T-helper 2 cell treated with Interferon-gamma antibody and Interleukin-4, amounts not matched to agents 100 ng/mL and 5 ng/mL, for 36 hours (primary cell): ENCODE measurements at regions not wholly inside any gene's neighbourhood (a gene's known extent, or its start where the extent isn't known, plus 50 kb on each side); places are given as distances from the start of the nearest gene placed in this dataset.
"Not testable (repeated sequence)": the region's sequence is repeated elsewhere in the genome, so short reads cannot be mapped to it uniquely, and the experiment has no call there.

ENCODE experiments used
- intact Hi-C: fragments of 100-400 bp; cut with micrococcal nuclease; formaldehyde crosslinking; loops from one replicate; pipeline ENCODE4 v1.15.1; 2023

DNA sequence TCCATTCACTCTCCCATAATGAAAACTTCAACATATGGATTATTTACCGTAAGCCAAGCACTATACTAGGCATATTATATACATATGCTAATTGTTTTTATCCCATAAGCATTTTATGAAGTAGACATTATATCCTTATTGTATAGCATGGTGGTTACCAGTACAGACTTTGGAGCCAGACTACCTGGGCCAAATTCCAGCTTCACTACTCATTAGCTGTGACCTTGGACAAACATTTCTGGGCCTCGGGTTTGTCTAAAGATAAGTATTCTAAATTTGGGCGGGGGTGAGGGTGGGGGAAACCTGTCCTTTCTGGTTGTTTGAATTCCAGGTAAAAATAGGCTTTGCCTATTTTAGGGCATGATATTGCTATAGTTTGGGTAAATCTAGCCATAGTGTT, 66.5 kb upstream of the P2RY1 start:
- intact Hi-C loops, result no loop called here

DNA sequence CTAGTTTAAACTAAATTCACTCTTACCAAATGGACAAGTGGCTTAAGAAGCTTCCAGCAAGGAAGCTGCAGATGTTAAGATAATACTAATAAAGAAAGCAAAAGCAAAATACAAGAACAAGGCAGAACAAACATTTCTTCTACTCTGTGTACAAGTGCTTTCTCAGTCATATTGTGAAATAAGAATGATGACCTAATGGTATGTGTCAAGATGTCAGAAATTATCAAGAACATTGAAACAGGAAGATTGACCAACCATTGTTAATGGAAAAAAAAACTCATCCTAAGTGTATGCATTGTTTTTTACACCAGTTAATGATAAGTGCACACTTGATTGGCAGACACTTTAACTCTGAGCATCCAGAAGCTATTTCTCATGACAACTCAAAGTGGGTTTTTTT, 65.4 kb upstream of the P2RY1 start:
- intact Hi-C loops, result no loop called here

DNA sequence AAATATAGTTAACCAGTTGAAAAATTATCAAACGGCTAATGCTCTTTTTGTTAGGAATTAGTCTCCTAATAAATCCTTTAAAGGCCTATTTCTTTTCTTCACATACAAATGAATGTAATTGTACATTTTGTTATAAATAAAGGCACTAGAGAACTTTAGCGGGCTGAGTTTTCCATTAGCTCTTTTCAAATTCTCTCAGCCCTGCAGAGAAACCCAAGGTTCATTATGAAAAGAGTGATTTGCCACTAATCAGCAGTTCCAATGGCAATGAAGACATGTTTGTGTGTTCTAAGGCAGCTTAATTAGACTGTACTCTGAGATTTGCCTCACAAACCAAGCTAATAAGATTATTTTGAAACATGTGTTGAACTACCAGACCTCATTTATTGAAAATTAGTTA, 64.6 kb upstream of the P2RY1 start:
- intact Hi-C loops, result no loop called here

DNA sequence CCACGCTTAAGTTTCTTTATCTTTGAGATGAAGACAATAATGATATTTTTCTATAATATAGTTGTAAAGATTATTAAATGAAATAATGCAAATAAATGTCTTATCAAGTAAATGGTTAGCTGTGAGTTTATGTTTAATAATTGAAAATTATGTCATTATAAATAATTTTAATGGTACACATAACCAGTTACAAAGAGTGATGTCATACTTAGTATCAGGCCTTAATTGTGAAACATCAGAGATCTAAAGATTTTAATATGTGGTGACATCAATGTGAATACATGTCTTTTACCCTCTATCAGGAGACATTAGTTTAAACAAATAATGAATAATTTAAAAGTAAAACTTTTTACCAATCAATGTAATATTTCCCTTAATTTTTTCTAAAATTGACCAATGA, 63.8 kb upstream of the P2RY1 start:
- intact Hi-C loops, result no loop called here

DNA sequence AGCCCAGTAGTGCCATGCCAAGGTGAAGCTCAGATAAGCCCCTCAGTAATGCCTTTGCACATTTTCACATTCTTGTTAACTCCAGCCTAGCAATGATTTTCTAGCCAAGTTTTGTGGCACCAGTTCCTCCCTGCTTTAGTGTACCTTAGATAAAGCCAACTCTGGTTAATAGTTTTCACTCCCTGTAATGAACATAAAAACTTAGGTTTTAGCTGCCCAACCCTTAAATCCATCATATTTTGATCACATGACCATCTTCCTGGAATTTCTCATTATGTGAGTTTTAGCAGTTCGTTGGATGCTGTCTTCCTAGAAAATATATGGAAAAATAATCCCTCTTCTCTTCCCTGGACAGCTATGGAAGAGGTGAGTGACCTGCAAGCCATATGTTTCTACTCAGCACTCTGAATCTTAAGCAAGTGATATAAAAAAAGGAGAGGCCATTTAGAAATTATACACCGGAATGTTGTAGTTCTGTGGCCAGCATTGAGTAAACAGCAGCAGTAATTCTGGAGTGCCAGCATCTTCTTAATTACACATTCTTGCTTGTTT, 62.2 kb upstream of the P2RY1 start:
- intact Hi-C loops, result no loop called here

DNA sequence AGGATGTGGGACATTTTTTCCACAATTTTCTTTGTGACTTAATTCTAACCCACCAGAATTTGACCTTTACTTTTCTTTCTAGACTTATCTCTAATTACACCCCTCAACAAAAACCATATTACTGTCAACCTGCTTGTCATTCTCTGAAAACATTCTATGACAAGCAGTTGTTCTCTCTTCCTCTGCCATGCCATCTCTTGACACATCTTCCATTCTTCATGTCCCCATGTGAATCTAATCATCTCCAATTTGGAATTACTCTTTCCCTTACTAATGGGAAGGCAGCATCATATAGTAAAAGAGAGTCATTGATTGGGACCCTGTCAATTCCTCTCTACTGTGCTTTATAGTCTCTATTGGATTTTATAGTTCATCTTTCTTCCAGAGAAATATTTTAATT, 61.3 kb upstream of the P2RY1 start:
- intact Hi-C loops, result no loop called here

DNA sequence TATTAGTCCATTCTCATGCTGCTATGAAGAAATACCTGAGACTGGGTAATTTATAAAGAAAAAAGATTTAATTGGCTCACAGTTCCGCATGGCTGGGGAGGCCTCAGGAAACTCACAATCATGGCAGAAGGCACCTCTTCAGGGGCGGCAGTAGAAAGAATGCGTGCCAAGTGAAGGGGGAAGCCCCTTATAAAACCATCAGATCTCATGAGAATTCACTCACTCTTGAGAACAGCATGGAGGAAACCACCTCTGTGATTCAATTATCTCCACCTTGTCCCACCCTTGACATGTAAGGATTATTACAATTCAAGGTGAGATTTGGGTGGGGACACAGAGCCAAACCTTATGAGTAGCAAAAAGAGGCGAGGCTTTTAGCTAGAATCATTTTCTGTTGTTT, 60.7 kb upstream of the P2RY1 start:
- intact Hi-C loops, result not testable (repeated sequence)

DNA sequence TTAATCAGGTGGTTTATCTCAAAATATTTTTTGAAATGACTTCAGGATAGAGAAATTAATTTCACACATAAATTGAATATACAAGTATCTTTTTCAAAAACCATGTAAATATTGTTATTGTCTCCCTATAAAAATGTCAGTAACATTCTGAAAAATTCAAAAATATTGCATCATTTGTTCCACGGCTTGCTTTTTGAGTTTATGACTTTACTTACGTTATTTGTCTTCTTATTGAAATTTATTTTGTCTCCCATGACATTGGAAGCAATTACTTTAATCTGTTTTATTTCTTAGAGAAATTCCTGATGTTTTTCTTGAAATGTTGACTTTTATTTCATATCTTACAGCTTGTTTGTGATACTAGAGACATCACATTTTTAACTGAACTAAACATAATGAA, 56.9 kb upstream of the P2RY1 start:
- intact Hi-C loops, result no loop called here

DNA sequence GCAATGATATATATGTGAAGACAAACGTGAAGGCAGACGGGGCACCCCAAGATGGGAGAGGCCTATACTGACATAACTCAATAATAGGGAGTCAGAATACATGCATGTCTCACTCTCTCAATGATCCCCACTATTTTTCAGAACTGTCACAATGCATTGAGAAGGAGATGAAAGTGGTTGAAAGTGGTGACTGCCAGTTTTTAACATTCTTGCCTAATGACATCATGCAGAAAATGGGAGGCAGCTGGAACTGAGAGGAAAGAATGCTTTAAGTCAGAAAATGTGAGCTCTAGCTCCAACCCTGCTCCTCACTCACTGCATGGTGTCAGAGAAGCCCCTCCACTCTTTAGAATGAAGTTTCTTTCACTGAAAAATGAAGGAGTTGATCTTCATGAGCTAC, 55.3 kb upstream of the P2RY1 start:
- intact Hi-C loops, result no loop called here

DNA sequence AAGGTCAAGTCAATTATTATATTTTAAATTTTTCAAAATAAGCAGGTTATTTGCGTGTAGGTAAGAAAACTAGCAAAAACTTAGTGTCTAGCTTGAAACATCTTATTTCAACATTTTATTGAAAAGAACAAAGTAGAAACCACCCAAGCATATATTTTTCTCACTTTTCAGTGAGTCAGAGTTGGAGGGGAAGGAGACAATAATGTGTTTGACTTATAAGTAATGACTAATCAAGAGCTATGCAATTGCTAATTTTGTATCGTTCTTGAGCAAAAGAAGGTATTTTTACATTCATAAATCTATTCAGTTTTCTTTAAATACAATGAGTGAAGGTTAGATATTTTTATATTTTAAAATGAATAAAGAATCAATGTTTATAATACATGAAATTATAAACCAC, 54.4 kb upstream of the P2RY1 start:
- intact Hi-C loops, result no loop called here

DNA sequence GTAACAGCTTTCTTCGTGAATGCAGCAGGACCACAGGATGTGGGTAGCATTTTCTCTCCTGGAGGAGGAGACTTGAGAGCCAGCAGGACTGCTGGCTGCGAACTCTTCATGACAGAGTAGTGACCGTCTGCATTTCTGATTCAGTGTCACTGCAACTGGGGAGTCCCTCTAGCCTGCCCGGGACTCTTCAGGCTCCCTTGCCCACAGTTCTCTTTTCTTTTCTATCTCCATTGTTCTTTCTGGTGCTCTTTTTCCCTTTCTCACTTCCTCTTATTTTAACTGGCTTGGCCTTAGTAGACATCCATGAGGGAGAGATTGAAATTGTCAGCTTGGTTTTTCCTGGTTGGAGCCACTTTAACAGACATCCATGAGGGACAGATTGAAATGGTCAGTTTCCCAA, 49.9 kb upstream of the P2RY1 start:
- intact Hi-C loops, result no loop called here
